Naive thymus-derived CD4-positive, alpha-beta T cell (primary cell): ENCODE measurements at regions not wholly inside any gene's neighbourhood (a gene's known extent, or its start where the extent isn't known, plus 50 kb on each side); places are given as distances from the start of the nearest gene placed in this dataset.
"Not testable (repeated sequence)": the region's sequence is repeated elsewhere in the genome, so short reads cannot be mapped to it uniquely, and the experiment has no call there.

Experiments
- ATAC-seq: fragments of 150-1000 bp; cut with Tn5 transposase; 2 replicates; pipeline ENCODE4 v1.10.0; 2021; ENCODE audit warnings: mild to moderate bottlenecking, moderate library complexity
- CTCF ChIA-PET: fragments of 350-600 bp; sonication (Branson Sonifier 250); formaldehyde crosslinking; loops from one replicate; lab custom pipeline; 2021; ENCODE audit warnings: antibody characterized with exemption; lab: Charles Lee
- POLR2A ChIA-PET: fragments of 350-600 bp; sonication (Branson Sonifier 250); formaldehyde crosslinking; loops from one replicate; lab custom pipeline; 2021; ENCODE audit warnings: antibody characterized with exemption, inconsistent platforms; lab: Charles Lee
- DNase-seq, 9 donors: peaks; one replicate each; pipeline versions ENCODE4 v3.0.0 to v3.0.0-alpha.2; 2020 to 2022; ENCODE audit warnings: mixed read lengths in 1 of 9
- H3K27ac ChIP-seq: one replicate; pipeline ENCODE4 v1.7.0; 2013; ENCODE audit warnings: mild to moderate bottlenecking, low read depth, low read length, moderate library complexity
- H3K27me3 ChIP-seq, 2 donors: one replicate each; pipeline ENCODE4 v1.7.0; 2013; ENCODE audit warnings: low read length in 2 of 2, mild to moderate bottlenecking in 2 of 2, moderate library complexity in 2 of 2; ENCODE audit not compliant: control insufficient read depth in 2 of 2, insufficient read depth in 2 of 2
- H3K36me3 ChIP-seq, 3 experiments: 1 replicate in 2 of 3; 2 replicates in 1 of 3; pipeline ENCODE4 v1.7.0; 2013; ENCODE audit warnings: low read length in 3 of 3, mild to moderate bottlenecking in 3 of 3, moderate library complexity in 1 of 3; ENCODE audit not compliant: insufficient read depth in 3 of 3, control insufficient read depth in 2 of 3
- H3K4me1 ChIP-seq, 2 donors: one replicate each; pipeline ENCODE4 v1.7.0; 2013; ENCODE audit warnings: low read length in 2 of 2, mild to moderate bottlenecking in 2 of 2, moderate library complexity in 1 of 2; ENCODE audit not compliant: control insufficient read depth in 2 of 2, insufficient read depth in 2 of 2
- H3K4me3 ChIP-seq: 2 replicates; pipeline ENCODE4 v1.7.0; 2013; ENCODE audit warnings: mild to moderate bottlenecking, low read length
- H3K9me3 ChIP-seq, 3 experiments: 1 replicate in 2 of 3; 2 replicates in 1 of 3; pipeline ENCODE4 v1.7.0; 2013; ENCODE audit warnings: low read length in 3 of 3; ENCODE audit not compliant: control insufficient read depth in 2 of 3
- H3K27ac Mint-ChIP-seq, 9 donors: one replicate each; pipeline ENCODE4 v1.8.0; 2020 to 2022; ENCODE audit warnings: mixed read lengths in 9 of 9, mild to moderate bottlenecking in 8 of 9, moderate library complexity in 5 of 9, inconsistent platforms in 2 of 9
- H3K27me3 Mint-ChIP-seq, 5 donors: one replicate each; pipeline ENCODE4 v1.8.0; 2021 to 2022; ENCODE audit warnings: mixed read lengths in 5 of 5, mild to moderate bottlenecking in 1 of 5
- H3K36me3 Mint-ChIP-seq, 5 donors: one replicate each; pipeline ENCODE4 v1.8.0; 2020 to 2022; ENCODE audit warnings: mixed read lengths in 5 of 5, mild to moderate bottlenecking in 3 of 5, inconsistent platforms in 1 of 5
- H3K4me1 Mint-ChIP-seq, 7 donors: one replicate each; pipeline ENCODE4 v1.8.0; 2020 to 2022; ENCODE audit warnings: mixed read lengths in 7 of 7, mild to moderate bottlenecking in 3 of 7, inconsistent platforms in 1 of 7
- H3K4me3 Mint-ChIP-seq, 10 donors: one replicate each; pipeline ENCODE4 v1.8.0; 2020 to 2022; ENCODE audit warnings: mild to moderate bottlenecking in 10 of 10, mixed read lengths in 10 of 10, moderate library complexity in 6 of 10, inconsistent platforms in 2 of 10
- H3K9me3 Mint-ChIP-seq, 11 donors: one replicate each; pipeline ENCODE4 v1.8.0; 2020 to 2022; ENCODE audit warnings: mixed read lengths in 11 of 11, mild to moderate bottlenecking in 4 of 11, inconsistent platforms in 1 of 11, moderate library complexity in 1 of 11
- intact Hi-C, 2 donors: fragments of 100-400 bp; cut with micrococcal nuclease; formaldehyde crosslinking; loops; one replicate each; pipeline ENCODE4 v1.15.1; 2023

DNA sequence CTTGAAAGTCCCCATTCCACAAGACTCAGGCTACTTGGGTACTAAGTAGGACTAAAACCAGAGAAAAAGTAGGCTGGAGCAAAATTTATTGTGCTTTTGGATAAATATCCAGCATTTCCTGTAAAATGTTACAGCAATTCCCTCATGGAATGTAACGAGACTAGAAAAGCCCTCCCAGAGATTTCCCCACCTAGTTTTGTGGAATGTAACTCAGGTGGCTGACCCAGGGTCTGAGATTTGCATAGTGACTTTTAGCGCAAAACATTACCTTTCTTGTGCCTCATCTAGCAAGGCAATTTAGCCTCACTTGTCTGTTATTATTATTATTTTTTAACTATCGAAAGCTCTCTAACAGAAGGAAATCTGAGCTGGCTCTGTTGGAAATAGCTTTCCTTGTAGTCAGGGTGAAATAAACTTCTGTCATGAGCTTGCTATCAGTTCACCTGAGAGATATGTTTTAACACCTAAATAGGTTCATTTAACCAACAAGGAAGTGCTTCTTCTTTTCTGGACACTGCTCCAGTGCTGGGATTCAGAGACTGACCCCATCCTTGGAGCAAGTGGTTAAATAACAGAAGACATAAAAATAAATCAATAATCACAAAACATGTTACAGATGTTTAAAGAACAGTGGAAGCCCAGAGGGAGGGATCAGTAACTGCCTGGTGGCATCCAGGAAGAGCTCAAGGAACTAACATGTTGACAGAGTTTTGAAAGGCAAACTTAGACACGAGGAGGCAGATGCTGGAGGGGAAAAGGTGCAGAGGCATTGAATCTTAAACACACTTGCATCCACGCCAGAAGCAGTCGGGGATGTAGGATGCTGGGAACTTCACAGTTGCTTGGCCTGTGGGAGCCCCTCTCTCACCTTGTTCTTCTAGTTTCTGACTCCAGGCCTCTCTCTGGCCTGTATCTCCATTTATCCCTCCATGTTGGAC lies 68.3 kb upstream of the RHOU start:
- Histone ChIP-seq H3K4me3 (no peak overlapping the region), H3K27ac (no peak overlapping the region), H3K4me1 (no peaks in the 10 kb centered on the region), H3K36me3 (no peaks in the 10 kb centered on the region), H3K9me3 (no peaks in the 10 kb centered on the region), H3K27me3 (no peaks in the 10 kb centered on the region)
- Mint-ChIP-seq H3K27ac (peak overlapping the region in 2 of 9 donors; percentile 41 to 63), H3K27me3 (peaks cover 0 to 17% (median 0%) of the 10 kb centered on the region in 5 donors), H3K4me1 (peaks cover 0 to 2% (median 0%) of the 10 kb centered on the region in 7 donors), H3K36me3 (no peaks in the 10 kb centered on the region), H3K9me3 (peaks cover 0 to 2% (median 0%) of the 10 kb centered on the region in 11 donors), H3K4me3 (no peak overlapping the region)
- DNase-seq (no peak), ATAC-seq (no peak)
- intact Hi-C loops = no loop called here
- CTCF ChIA-PET = interaction anchor here (0.8 to 6.0 kb wide), 4 partner anchors 25 to 1500 kb away, joined by 3 to 104 read pairs (median 4); no protein-coding TSS in a partner anchor
- POLR2A ChIA-PET = interaction anchor here (2.5 kb wide), 1 partner anchor 588 kb away, joined by 8 read pairs; no protein-coding TSS in a partner anchor

DNA sequence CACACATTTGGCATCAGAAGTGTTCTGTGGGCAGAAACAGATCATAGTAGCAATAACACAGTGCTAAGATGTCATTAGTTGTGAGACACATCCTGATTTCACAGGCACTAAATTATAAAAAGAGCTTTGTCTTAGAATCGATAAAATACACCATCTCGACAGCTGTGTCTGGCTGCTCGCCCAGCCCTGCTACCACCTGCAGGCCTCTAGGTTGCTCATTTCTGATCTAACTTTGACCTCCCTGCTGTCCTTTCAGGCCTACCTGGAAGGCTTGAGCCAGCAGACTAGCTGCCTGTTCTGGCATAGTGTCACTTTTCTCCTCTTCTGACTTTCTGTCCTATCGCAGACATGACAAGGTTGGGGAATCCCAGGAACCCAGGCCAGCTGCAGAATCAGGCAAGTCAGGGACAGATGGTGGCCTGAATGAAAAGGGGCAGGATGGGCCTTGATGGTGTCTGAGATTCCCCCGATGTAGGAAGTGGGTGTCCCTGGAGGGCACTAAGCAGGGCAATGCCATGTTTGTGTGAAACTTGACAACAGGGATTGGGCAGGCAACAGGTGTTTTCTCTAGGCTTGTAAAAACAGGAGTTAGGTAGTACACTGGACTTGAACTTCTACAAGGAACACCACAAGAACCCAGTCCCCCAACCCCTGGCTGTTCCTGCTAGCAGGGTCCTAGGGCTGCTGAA lies 66.6 kb upstream of the RHOU start:
- POLR2A ChIA-PET = no interaction called here
- no peak overlapping the region for H3K4me3 Mint-ChIP-seq

DNA sequence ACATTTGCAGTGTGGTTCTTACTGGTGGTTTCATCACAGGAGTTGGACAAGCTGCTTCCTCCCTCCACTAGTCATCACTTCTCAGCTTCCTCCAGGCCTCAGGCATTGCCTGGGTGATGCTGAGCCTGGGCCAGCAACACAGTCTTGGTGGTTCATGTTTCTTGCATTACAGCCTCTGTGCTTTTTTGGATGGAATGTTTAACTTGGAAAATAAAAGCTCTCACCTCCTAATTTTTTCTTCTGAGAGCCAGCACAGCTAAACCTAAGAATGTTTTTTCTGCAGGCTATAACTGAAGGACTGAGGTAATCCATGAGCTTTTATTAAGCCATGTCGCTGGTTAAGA lies 66.1 kb upstream of the RHOU start:
- Mint-ChIP-seq H3K36me3 (no peaks in the 10 kb centered on the region), H3K4me1 (peaks cover 0 to 4% (median 0%) of the 10 kb centered on the region in 7 donors), H3K9me3 (no peaks in the 10 kb centered on the region), H3K4me3 (no peak overlapping the region), H3K27ac (no peak overlapping the region), H3K27me3 (peaks cover 0 to 18% (median 0%) of the 10 kb centered on the region in 5 donors)
- Histone ChIP-seq H3K4me1 (no peaks in the 10 kb centered on the region), H3K9me3 (no peaks in the 10 kb centered on the region), H3K27ac (no peak overlapping the region), H3K4me3 (no peak overlapping the region), H3K27me3 (no peaks in the 10 kb centered on the region), H3K36me3 (no peaks in the 10 kb centered on the region)
- no peak for DNase-seq
- intact Hi-C loops = no loop called here
- POLR2A ChIA-PET = interaction anchor here (0.5 kb wide), 1 partner anchor 30 kb away, joined by 3 read pairs; no protein-coding TSS in a partner anchor
- ATAC-seq = peak; percentile 38
- CTCF ChIA-PET = interaction anchor here (1.6 to 6.0 kb wide), 2 partner anchors 558 to 587 kb away, joined by 6 to 104 read pairs; no protein-coding TSS in a partner anchor

More for the DNA sequence above, 66.6 kb upstream of the RHOU start:
- Mint-ChIP-seq H3K27me3 (peaks cover 0 to 19% (median 0%) of the 10 kb centered on the region in 5 donors), H3K27ac (no peak overlapping the region), H3K36me3 (no peaks in the 10 kb centered on the region), H3K4me1 (peaks cover 0 to 4% (median 0%) of the 10 kb centered on the region in 7 donors), H3K9me3 (no peaks in the 10 kb centered on the region)
- Histone ChIP-seq H3K27ac (no peak overlapping the region), H3K27me3 (no peaks in the 10 kb centered on the region), H3K36me3 (no peaks in the 10 kb centered on the region), H3K9me3 (no peaks in the 10 kb centered on the region), H3K4me1 (no peaks in the 10 kb centered on the region), H3K4me3 (no peak overlapping the region)
- CTCF ChIA-PET = interaction anchor here (1.6 to 6.0 kb wide), 2 partner anchors 559 to 588 kb away, joined by 6 to 104 read pairs; no protein-coding TSS in a partner anchor
- ATAC-seq (no peak), DNase-seq (no peak)
- intact Hi-C loops = no loop called here

DNA sequence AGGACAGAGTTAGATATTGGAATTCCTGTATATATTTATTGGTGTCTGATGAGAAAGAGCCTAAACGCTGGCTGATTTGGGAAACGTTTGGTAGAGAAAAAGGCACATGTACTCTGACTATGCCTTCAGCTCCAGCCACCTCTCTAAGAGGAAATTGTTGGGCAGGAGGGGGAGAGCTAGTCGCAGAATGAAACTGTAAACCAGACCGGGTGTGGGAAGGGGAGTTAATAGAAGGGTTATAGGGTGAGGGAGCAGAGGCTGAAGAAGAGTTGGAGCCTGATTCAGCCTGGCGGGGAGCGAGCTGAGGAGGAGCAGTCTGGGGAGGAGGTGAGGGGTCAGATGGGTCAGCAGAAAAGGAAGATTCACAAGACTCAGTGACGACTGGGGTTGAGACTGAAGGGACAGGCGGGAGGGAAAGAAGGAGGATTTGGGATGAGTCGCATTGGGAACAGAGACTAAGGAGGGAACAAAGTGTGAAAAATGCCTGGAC lies 54.2 kb upstream of the RHOU start:
- Mint-ChIP-seq H3K4me3 (peak overlapping the region in 4 of 10 donors; percentile 15 to 51 (median 38)), H3K27me3 (peaks cover 25 to 31% (median 30%) of the 10 kb centered on the region in 5 donors)
- H3K27me3 ChIP-seq, H3K9me3 Mint-ChIP-seq, H3K4me3 ChIP-seq, POLR2A ChIA-PET, H3K36me3 Mint-ChIP-seq, H3K4me1 Mint-ChIP-seq, intact Hi-C loops, DNase-seq, ATAC-seq, H3K27ac ChIP-seq, H3K27ac Mint-ChIP-seq, H3K4me1 ChIP-seq, CTCF ChIA-PET, H3K36me3 ChIP-seq, H3K9me3 ChIP-seq: not testable (repeated sequence)

DNA sequence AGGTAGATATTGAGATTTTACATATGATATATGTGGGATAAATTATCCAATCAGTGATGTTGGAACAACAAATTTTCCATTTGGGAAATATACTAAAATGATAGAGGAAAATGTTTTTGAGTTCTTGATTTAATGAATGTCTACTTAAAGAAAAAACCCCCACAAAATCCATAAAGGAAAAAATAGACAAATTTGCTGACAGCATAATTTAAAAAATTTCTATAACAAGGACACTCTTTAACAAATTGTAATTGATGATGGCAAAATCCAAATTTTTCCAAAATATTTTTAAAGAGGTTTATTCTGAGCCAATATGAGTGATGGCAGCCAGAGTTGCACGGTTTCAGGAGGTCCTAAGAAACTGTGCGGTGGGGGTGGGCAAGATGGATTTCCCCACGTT lies 51.9 kb upstream of the RHOU start:
- Mint-ChIP-seq H3K27me3 (peaks cover 31 to 40% (median 33%) of the 10 kb centered on the region in 5 donors), H3K27ac (no peak overlapping the region), H3K9me3 (no peaks in the 10 kb centered on the region), H3K4me3 (no peak overlapping the region), H3K4me1 (peaks cover 0 to 3% (median 0%) of the 10 kb centered on the region in 7 donors), H3K36me3 (no peaks in the 10 kb centered on the region)
- ATAC-seq (no peak), DNase-seq (no peak)
- Histone ChIP-seq H3K4me3 (no peak overlapping the region), H3K9me3 (no peaks in the 10 kb centered on the region), H3K36me3 (no peaks in the 10 kb centered on the region), H3K27me3 (no peaks in the 10 kb centered on the region), H3K4me1 (no peaks in the 10 kb centered on the region), H3K27ac (no peak overlapping the region)
- ChIA-PET POLR2A (no interaction called here), CTCF (no interaction called here)
- intact Hi-C loops = no loop called here

DNA sequence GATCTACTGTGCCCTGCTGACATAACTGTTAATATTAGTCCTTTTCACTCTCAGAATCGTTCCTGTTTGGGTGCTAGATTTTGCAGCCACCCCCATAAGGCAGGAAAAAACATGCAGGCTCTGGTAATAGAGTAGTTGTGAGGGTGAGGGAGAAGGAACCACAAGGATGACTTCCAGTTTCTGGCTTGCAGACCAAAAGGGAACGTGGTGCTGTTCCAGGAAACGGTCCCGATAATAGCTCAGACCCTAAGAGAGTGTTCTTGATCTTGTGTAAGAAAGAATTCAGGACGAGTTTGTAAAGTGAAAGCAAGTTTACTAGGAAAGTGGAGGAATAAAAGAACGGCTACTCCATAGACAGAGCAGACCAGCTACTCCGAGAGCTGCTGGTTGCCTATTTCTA lies 50.7 kb upstream of the RHOU start:
- intact Hi-C loops = no loop called here
- Histone ChIP-seq H3K27me3 (no peaks in the 10 kb centered on the region), H3K4me3 (no peak overlapping the region), H3K4me1 (no peaks in the 10 kb centered on the region), H3K36me3 (no peaks in the 10 kb centered on the region), H3K9me3 (no peaks in the 10 kb centered on the region), H3K27ac (no peak overlapping the region)
- Mint-ChIP-seq H3K27me3 (peaks cover 31 to 41% (median 38%) of the 10 kb centered on the region in 5 donors), H3K36me3 (no peaks in the 10 kb centered on the region), H3K4me1 (peaks cover 0 to 3% (median 0%) of the 10 kb centered on the region in 7 donors), H3K27ac (no peak overlapping the region), H3K9me3 (no peaks in the 10 kb centered on the region), H3K4me3 (no peak overlapping the region)
- ChIA-PET CTCF (no interaction called here), POLR2A (no interaction called here)
- ATAC-seq (no peak), DNase-seq (no peak)
